ENCODE measurements at regions not wholly inside any gene's neighbourhood (a gene's known extent, or its start where the extent isn't known, plus 50 kb on each side); places are given as distances from the start of the nearest gene placed in this dataset.

- TF ChIP-seq ZNF274 (CRISPR knock-in tag; IDR thresholded peaks at IDR 0.05) (no peak; the same call in 1 of the 2 replicates), ETV6 (CRISPR knock-in tag; conservative IDR thresholded peaks at IDR 0.05) (no peak), PBX2 (CRISPR knock-in tag; IDR thresholded peaks at IDR 0.05) (peak; percentile 79), MLX (CRISPR knock-in tag; IDR thresholded peaks at IDR 0.05) (peak; percentile 93), MAZ (IDR thresholded peaks at IDR 0.05; ENCODE audit: borderline replicate concordance, low read depth, low read length) (no peak), MAZ (CRISPR knock-in tag; IDR thresholded peaks at IDR 0.05; ENCODE audit: low read depth) (peak; percentile 58; the same call in 1 of the 2 replicates), KAT7 (CRISPR knock-in tag; IDR thresholded peaks at IDR 0.05; ENCODE audit: borderline replicate concordance) (no peak), PHF21A (CRISPR knock-in tag; IDR thresholded peaks at IDR 0.05) (peak; percentile 100), HOXA3 (CRISPR knock-in tag; IDR thresholded peaks at IDR 0.05) (peak; percentile 97), SKI (IDR thresholded peaks at IDR 0.05; ENCODE audit: partially characterized antibody) (peak; percentile 94), ZNF607 (CRISPR knock-in tag; IDR thresholded peaks at IDR 0.05; ENCODE audit: borderline replicate concordance) (no peak; the same call in 1 of the 2 replicates), ZNF552 (CRISPR knock-in tag; IDR thresholded peaks at IDR 0.05; ENCODE audit: borderline replicate concordance) (peak; percentile 61; the same call in 1 of the 2 replicates), SMAD9 (CRISPR knock-in tag; IDR thresholded peaks at IDR 0.05) (no peak), ZNF569 (CRISPR knock-in tag; IDR thresholded peaks at IDR 0.05; ENCODE audit: borderline replicate concordance) (no peak), ZFY (CRISPR knock-in tag; IDR thresholded peaks at IDR 0.05) (0 out of 2 replicates have a peak, but pooled peaks have one; percentile 13), HES4 (CRISPR knock-in tag; IDR thresholded peaks at IDR 0.05; ENCODE audit: borderline replicate concordance) (no peak), HCFC1 (IDR thresholded peaks at IDR 0.05; ENCODE audit: low read depth, low read length) (no peak), ZBTB8A (CRISPR knock-in tag; IDR thresholded peaks at IDR 0.05; ENCODE audit: borderline replicate concordance, low read depth) (no peak), HNRNPK (IDR thresholded peaks at IDR 0.05; ENCODE audit: low read depth, low read length, poor library complexity, severe bottlenecking) (no peak), EEA1 (CRISPR knock-in tag; IDR thresholded peaks at IDR 0.05; ENCODE audit: borderline replicate concordance) (no peak)
- TF ChIP-seq, protein P1, sequence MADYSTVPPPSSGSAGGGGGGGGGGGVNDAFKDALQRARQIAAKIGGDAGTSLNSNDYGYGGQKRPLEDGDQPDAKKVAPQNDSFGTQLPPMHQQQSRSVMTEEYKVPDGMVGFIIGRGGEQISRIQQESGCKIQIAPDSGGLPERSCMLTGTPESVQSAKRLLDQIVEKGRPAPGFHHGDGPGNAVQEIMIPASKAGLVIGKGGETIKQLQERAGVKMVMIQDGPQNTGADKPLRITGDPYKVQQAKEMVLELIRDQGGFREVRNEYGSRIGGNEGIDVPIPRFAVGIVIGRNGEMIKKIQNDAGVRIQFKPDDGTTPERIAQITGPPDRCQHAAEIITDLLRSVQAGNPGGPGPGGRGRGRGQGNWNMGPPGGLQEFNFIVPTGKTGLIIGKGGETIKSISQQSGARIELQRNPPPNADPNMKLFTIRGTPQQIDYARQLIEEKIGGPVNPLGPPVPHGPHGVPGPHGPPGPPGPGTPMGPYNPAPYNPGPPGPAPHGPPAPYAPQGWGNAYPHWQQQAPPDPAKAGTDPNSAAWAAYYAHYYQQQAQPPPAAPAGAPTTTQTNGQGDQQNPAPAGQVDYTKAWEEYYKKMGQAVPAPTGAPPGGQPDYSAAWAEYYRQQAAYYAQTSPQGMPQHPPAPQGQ (CRISPR knock-in tag; IDR thresholded peaks at IDR 0.05; ENCODE audit: borderline replicate concordance): no peak; the same call in 1 of the 2 replicates
- TF ChIP-seq, protein P2, sequence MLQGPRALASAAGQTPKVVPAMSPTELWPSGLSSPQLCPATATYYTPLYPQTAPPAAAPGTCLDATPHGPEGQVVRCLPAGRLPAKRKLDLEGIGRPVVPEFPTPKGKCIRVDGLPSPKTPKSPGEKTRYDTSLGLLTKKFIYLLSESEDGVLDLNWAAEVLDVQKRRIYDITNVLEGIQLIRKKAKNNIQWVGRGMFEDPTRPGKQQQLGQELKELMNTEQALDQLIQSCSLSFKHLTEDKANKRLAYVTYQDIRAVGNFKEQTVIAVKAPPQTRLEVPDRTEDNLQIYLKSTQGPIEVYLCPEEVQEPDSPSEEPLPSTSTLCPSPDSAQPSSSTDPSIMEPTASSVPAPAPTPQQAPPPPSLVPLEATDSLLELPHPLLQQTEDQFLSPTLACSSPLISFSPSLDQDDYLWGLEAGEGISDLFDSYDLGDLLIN (CRISPR knock-in tag; IDR thresholded peaks at IDR 0.05; ENCODE audit: borderline replicate concordance): no peak
Observed at GRCh38 chr17:59469786-59470485, 95.5 kb upstream of the DHX40 start (continued).
